SK-N-SH treated with all-trans-retinoic acid at 6 μM for 48 hours (cell line): ENCODE measurements at regions not wholly inside any gene's neighbourhood (a gene's known extent, or its start where the extent isn't known, plus 50 kb on each side); places are given as distances from the start of the nearest gene placed in this dataset.

ENCODE experiments used
- ARNTL ChIP-seq: fragments of 450-650 bp; formaldehyde crosslinking; IDR thresholded peaks from 2 replicates; pipeline ENCODE4 v1.5.0; 2020; ENCODE audit warnings: low read depth, mild to moderate bottlenecking, moderate library complexity, borderline replicate concordance
- OSR1 ChIP-seq: fragments of 250-450 bp; sonication (Bioruptor Pico); IDR thresholded peaks from 2 replicates; pipeline ENCODE4 v1.8.0; 2022; ENCODE audit warnings: moderate library complexity, mild to moderate bottlenecking, inconsistent platforms
- PPARA ChIP-seq: fragments of 250-450 bp; sonication (Bioruptor Pico); IDR thresholded peaks from 2 replicates; pipeline ENCODE4 v1.5.0; 2020; ENCODE audit warnings: mild to moderate bottlenecking, borderline replicate concordance
- ZNF565 ChIP-seq: fragments of 450-650 bp; formaldehyde crosslinking; conservative IDR thresholded peaks from 2 replicates; pipeline ENCODE4 v1.5.0; 2020; ENCODE audit warnings: low read depth, mild to moderate bottlenecking, moderate library complexity
- ZNF70 ChIP-seq: fragments of 450-650 bp; formaldehyde crosslinking; IDR thresholded peaks from 2 replicates; pipeline ENCODE4 v1.5.0; 2020; ENCODE audit warnings: mild to moderate bottlenecking, moderate library complexity
- ZNF8 ChIP-seq: fragments of 450-650 bp; formaldehyde crosslinking; IDR thresholded peaks from 2 replicates; pipeline ENCODE4 v1.5.0; 2020; ENCODE audit warnings: mild to moderate bottlenecking, moderate library complexity
- TF ChIP-seq, protein P1 (sequence below): fragments of 250-450 bp; sonication (Bioruptor Pico); IDR thresholded peaks from 2 replicates; pipeline ENCODE4 v1.8.0; 2020; ENCODE audit warnings: mild to moderate bottlenecking, moderate library complexity, borderline replicate concordance
- TF ChIP-seq, protein P2 (sequence below): fragments of 250-450 bp; sonication (Bioruptor Pico); IDR thresholded peaks from 2 replicates; pipeline ENCODE4 v1.5.1; 2020; ENCODE audit warnings: low read depth, mild to moderate bottlenecking, moderate library complexity
- TF ChIP-seq, protein P3 (sequence below): fragments of 250-450 bp; sonication (Bioruptor Pico); IDR thresholded peaks from 2 replicates; pipeline ENCODE4 v1.5.1; 2021; ENCODE audit warnings: mild to moderate bottlenecking, moderate library complexity

DNA sequence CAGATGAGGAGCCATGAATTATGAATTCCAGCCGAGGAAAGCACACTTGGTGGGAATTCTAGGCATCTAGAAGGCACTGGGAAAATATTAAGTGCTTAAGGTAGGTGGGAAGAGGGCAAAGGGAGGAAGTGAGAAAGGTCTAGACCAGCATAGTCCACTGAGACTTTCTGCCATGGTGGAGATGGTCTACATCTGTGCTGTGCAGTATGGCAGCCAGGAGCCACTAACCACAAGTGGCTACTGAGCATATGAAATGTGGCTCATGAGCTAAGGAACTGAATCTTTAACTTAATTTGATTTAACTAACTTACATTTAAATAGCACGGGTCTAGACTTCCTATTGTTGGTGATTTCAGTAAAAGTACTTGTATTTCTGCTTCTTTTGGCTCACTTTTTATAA, 82.5 kb upstream of the SEM1 start:
- TF ChIP-seq, protein P1, sequence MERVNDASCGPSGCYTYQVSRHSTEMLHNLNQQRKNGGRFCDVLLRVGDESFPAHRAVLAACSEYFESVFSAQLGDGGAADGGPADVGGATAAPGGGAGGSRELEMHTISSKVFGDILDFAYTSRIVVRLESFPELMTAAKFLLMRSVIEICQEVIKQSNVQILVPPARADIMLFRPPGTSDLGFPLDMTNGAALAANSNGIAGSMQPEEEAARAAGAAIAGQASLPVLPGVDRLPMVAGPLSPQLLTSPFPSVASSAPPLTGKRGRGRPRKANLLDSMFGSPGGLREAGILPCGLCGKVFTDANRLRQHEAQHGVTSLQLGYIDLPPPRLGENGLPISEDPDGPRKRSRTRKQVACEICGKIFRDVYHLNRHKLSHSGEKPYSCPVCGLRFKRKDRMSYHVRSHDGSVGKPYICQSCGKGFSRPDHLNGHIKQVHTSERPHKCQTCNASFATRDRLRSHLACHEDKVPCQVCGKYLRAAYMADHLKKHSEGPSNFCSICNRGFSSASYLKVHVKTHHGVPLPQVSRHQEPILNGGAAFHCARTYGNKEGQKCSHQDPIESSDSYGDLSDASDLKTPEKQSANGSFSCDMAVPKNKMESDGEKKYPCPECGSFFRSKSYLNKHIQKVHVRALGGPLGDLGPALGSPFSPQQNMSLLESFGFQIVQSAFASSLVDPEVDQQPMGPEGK (CRISPR knock-in tag), result no peak
- TF ChIP-seq, protein P2, sequence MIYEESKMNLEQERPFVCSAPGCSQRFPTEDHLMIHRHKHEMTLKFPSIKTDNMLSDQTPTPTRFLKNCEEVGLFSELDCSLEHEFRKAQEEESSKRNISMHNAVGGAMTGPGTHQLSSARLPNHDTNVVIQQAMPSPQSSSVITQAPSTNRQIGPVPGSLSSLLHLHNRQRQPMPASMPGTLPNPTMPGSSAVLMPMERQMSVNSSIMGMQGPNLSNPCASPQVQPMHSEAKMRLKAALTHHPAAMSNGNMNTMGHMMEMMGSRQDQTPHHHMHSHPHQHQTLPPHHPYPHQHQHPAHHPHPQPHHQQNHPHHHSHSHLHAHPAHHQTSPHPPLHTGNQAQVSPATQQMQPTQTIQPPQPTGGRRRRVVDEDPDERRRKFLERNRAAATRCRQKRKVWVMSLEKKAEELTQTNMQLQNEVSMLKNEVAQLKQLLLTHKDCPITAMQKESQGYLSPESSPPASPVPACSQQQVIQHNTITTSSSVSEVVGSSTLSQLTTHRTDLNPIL (CRISPR knock-in tag), result no peak
- TF ChIP-seq ZNF70 (CRISPR knock-in tag), result no peak
- TF ChIP-seq ARNTL (CRISPR knock-in tag), result no peak
- no peak for TF ChIP-seq OSR1 (CRISPR knock-in tag)
- TF ChIP-seq, protein P3, sequence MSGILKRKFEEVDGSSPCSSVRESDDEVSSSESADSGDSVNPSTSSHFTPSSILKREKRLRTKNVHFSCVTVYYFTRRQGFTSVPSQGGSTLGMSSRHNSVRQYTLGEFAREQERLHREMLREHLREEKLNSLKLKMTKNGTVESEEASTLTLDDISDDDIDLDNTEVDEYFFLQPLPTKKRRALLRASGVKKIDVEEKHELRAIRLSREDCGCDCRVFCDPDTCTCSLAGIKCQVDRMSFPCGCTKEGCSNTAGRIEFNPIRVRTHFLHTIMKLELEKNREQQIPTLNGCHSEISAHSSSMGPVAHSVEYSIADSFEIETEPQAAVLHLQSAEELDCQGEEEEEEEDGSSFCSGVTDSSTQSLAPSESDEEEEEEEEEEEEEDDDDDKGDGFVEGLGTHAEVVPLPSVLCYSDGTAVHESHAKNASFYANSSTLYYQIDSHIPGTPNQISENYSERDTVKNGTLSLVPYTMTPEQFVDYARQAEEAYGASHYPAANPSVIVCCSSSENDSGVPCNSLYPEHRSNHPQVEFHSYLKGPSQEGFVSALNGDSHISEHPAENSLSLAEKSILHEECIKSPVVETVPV (CRISPR knock-in tag), result no peak
- TF ChIP-seq ZNF8 (CRISPR knock-in tag), result no peak
- no peak for TF ChIP-seq ZNF565
- TF ChIP-seq PPARA (CRISPR knock-in tag), result no peak
